OCI-LY3 (cell line): ENCODE measurements at regions not wholly inside any gene's neighbourhood (a gene's known extent, or its start where the extent isn't known, plus 50 kb on each side); places are given as distances from the start of the nearest gene placed in this dataset.

Source experiments
- H2AFZ ChIP-seq: fragments of 200-600, 300-600 bp; shearing (Covaris generic); 2 replicates; pipeline ENCODE4 v1.6.0; 2014; ENCODE audit warnings: antibody characterized with exemption, low read depth, low read length
- H3K27ac ChIP-seq: fragments of 200-600, 300-600 bp; sonication (generic); 2 replicates; pipeline ENCODE4 v1.5.1; 2014; ENCODE audit warnings: mild to moderate bottlenecking, low read length, moderate library complexity, mixed read lengths
- H3K27me3 ChIP-seq: fragments of 200-600, 300-600 bp; sonication (generic); 2 replicates; pipeline ENCODE4 v1.6.1; 2014; ENCODE audit warnings: low read depth, low read length, mixed read lengths
- H3K36me3 ChIP-seq: fragments of 200-600, 300-600 bp; sonication (generic); replicated peaks from 2 replicates; pipeline ENCODE3; 2014; ENCODE audit warnings: low read depth, low read length, mixed read lengths
- H3K4me1 ChIP-seq: fragments of 300-600, 200-600 bp; sonication (generic); 2 replicates; pipeline ENCODE4 v1.6.1; 2014; ENCODE audit warnings: low read length, mixed read lengths
- H3K4me2 ChIP-seq: fragments of 200-600, 300-600 bp; sonication (generic); 2 replicates; pipeline ENCODE4 v1.6.1; 2014; ENCODE audit warnings: low read length, mixed read lengths
- H3K4me3 ChIP-seq: fragments of 300-600, 200-600 bp; sonication (generic); 2 replicates; pipeline ENCODE4 v1.5.1; 2014; ENCODE audit warnings: antibody characterized with exemption, mild to moderate bottlenecking, low read length, moderate library complexity
- H3K79me2 ChIP-seq: fragments of 300-600, 200-600 bp; shearing (Covaris generic); 2 replicates; pipeline ENCODE4 v1.6.1; 2014; ENCODE audit warnings: mild to moderate bottlenecking, low read length, mixed read lengths
- H3K9ac ChIP-seq: fragments of 300-600, 200-600 bp; shearing (Covaris generic); 2 replicates; pipeline ENCODE4 v1.6.0; 2014; ENCODE audit warnings: mild to moderate bottlenecking, low read length, moderate library complexity
- H3K9me3 ChIP-seq: fragments of 200-600, 300-600 bp; shearing (Covaris generic); 2 replicates; pipeline ENCODE4 v1.6.1; 2014; ENCODE audit warnings: low read length, mixed read lengths; ENCODE audit not compliant: insufficient read depth
- H4K20me1 ChIP-seq: fragments of 200-600, 300-600 bp; sonication (generic); 2 replicates; pipeline ENCODE4 v1.6.1; 2016; ENCODE audit warnings: low read length, mixed read lengths; ENCODE audit not compliant: insufficient read depth
- EZH2phosphoT487 ChIP-seq: fragments of 200-600 bp; shearing (Covaris generic); IDR thresholded peaks from 2 replicates; pipeline ENCODE4 v1.6.1; 2018; ENCODE audit warnings: antibody characterized with exemption, mixed run types, low read depth
- TF ChIP-seq, protein P1 (sequence below): fragments of 200-600, 300-600 bp; sonication (generic); IDR thresholded peaks from 2 replicates; pipeline ENCODE4 v1.5.1; 2014; ENCODE audit warnings: antibody characterized with exemption, low read length, low read depth

GRCh38 chr2:217367464-217367863, 507.6 kb upstream of the TNP1 start:
- Histone ChIP-seq H3K27me3 (peaks cover 3% of the 10 kb centered on the region; the same call in 1 of the 2 replicates), H3K9me3 (no peaks in the 10 kb centered on the region), H2AFZ (no peak overlapping the region), H3K36me3 (no peaks in the 10 kb centered on the region), H4K20me1 (no peaks in the 10 kb centered on the region), H3K9ac (no peak overlapping the region), H3K79me2 (no peaks in the 10 kb centered on the region), H3K27ac (no peak overlapping the region), H3K4me2 (no peak overlapping the region), H3K4me1 (no peaks in the 10 kb centered on the region), H3K4me3 (no peak overlapping the region)
- TF ChIP-seq EZH2phosphoT487 = no peak
- TF ChIP-seq, protein P1, sequence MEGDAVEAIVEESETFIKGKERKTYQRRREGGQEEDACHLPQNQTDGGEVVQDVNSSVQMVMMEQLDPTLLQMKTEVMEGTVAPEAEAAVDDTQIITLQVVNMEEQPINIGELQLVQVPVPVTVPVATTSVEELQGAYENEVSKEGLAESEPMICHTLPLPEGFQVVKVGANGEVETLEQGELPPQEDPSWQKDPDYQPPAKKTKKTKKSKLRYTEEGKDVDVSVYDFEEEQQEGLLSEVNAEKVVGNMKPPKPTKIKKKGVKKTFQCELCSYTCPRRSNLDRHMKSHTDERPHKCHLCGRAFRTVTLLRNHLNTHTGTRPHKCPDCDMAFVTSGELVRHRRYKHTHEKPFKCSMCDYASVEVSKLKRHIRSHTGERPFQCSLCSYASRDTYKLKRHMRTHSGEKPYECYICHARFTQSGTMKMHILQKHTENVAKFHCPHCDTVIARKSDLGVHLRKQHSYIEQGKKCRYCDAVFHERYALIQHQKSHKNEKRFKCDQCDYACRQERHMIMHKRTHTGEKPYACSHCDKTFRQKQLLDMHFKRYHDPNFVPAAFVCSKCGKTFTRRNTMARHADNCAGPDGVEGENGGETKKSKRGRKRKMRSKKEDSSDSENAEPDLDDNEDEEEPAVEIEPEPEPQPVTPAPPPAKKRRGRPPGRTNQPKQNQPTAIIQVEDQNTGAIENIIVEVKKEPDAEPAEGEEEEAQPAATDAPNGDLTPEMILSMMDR = no peak

GRCh38 chr2:217366966-217367365, 507.1 kb upstream of the TNP1 start:
- Histone ChIP-seq H3K27ac (no peak overlapping the region), H3K4me1 (no peaks in the 10 kb centered on the region), H4K20me1 (no peaks in the 10 kb centered on the region), H3K27me3 (peaks cover 3% of the 10 kb centered on the region; the same call in 1 of the 2 replicates), H3K9me3 (no peaks in the 10 kb centered on the region), H3K4me2 (no peak overlapping the region), H2AFZ (no peak overlapping the region), H3K79me2 (no peaks in the 10 kb centered on the region), H3K4me3 (no peak overlapping the region), H3K36me3 (no peaks in the 10 kb centered on the region), H3K9ac (no peak overlapping the region)
- TF ChIP-seq, protein P1 = no peak
- no peak for TF ChIP-seq EZH2phosphoT487

DNA sequence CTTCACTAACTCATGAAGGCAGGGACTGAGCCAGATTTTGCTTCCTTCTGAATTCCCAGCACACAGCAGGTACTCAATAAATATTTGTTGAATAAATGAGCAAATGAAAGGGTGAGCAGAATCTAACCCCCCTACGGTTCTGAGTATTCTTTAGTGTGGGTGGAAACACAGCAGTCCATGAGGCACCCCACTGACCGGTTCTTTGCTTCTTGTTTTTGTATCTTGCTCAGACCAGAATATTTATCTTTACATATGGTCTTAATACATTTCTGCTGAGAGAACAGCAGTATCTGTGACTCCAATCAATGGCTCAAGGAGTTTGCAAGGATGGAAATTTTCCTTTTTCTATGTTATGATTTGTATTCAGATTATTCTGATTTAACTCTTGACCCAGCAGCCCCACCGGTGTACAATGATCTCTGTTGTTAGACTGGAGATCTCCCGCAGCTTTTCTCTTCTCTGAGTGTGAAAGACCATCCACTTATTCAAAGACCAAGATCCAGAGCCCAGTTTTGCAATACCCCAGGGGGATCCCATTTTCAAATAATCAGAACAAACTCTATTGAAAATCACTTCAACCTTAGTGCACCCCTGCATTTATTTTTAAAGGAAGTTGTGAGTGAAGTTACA, 506.5 kb upstream of the TNP1 start:
- H3K36me3 ChIP-seq = no peaks in the 10 kb centered on the region
- no peaks in the 10 kb centered on the region for H4K20me1 ChIP-seq
- TF ChIP-seq, protein P1 = no peak
- no peak for TF ChIP-seq EZH2phosphoT487
- no peaks in the 10 kb centered on the region for H3K79me2 ChIP-seq
- no peaks in the 10 kb centered on the region for H3K4me1 ChIP-seq
- H3K9ac ChIP-seq = no peak overlapping the region
- H3K4me3 ChIP-seq = no peak overlapping the region
- peaks cover 3% of the 10 kb centered on the region; the same call in 1 of the 2 replicates for H3K27me3 ChIP-seq
- no peak overlapping the region for H3K27ac ChIP-seq
- H3K9me3 ChIP-seq = no peaks in the 10 kb centered on the region
- H2AFZ ChIP-seq = no peak overlapping the region
- H3K4me2 ChIP-seq = no peak overlapping the region

DNA sequence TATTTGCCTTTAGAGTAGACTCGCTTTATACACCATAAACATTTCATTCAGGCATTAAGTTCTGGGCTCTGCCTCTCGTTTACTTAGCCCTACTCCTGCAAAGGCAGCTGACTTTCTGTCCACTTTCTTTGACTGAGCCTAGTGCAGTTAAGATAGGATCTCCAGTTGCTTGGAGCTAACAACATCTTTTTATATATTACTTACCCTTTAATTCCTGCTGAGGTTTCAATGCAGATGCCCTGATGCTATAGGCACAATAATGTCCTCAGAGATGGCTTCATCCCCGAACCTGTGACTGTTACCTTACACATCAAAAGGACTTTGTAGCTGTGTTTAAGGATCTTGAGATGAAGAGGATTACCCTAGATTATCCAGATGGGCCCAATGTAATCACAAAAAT, 505.8 kb upstream of the TNP1 start:
- H3K79me2 ChIP-seq = no peaks in the 10 kb centered on the region
- H3K4me1 ChIP-seq = no peaks in the 10 kb centered on the region
- H3K4me2 ChIP-seq = no peak overlapping the region
- H3K9ac ChIP-seq = no peak overlapping the region
- TF ChIP-seq EZH2phosphoT487 = no peak
- TF ChIP-seq, protein P1 = no peak
- no peaks in the 10 kb centered on the region for H3K36me3 ChIP-seq
- H4K20me1 ChIP-seq = no peaks in the 10 kb centered on the region
- no peak overlapping the region for H3K4me3 ChIP-seq
- no peak overlapping the region for H3K27ac ChIP-seq
- no peaks in the 10 kb centered on the region for H3K9me3 ChIP-seq
- H3K27me3 ChIP-seq = peaks cover 3% of the 10 kb centered on the region; the same call in 1 of the 2 replicates
- H2AFZ ChIP-seq = no peak overlapping the region
